ACHN (cell line): ENCODE measurements at regions not wholly inside any gene's neighbourhood (a gene's known extent, or its start where the extent isn't known, plus 50 kb on each side); places are given as distances from the start of the nearest gene placed in this dataset.
A peak's percentile ranks its signal among the peaks of the same experiment; 100 is the strongest.
"Not testable (repeated sequence)": the region's sequence is repeated elsewhere in the genome, so short reads cannot be mapped to it uniquely, and the experiment has no call there.

Experiments
- DNase-seq: peaks from one replicate; pipeline ENCODE4 v3.0.0-alpha.2; 2015
- in situ Hi-C: cut with HindIII; loops from 2 replicates; pipeline ENCODE4 v1.10.0; 2017; ENCODE audit warnings: low sequenced_read_pairs, low pct_ligation_motif_present, low pct_unique_long_range_greater_than_20kb

- no peak for DNase-seq
- in situ Hi-C loops, result no loop called here
These were observed 111.2 kb downstream of the ATPSCKMT start for GRCh38 chr5:10138395-10139057.

- in situ Hi-C loops, result no loop called here
- no peak for DNase-seq
These were observed 115.9 kb downstream of the ATPSCKMT start for GRCh38 chr5:10133830-10134229.

- DNase-seq, result no peak
- in situ Hi-C loops, result no loop called here
These were observed 118.8 kb downstream of the ATPSCKMT start for GRCh38 chr5:10130881-10131280.

GRCh38 chr5:10126900-10127299, 122.8 kb downstream of the ATPSCKMT start:
- in situ Hi-C loops, result no loop called here

GRCh38 chr5:10125116-10125515, 124.6 kb downstream of the ATPSCKMT start:
- no peak for DNase-seq
- in situ Hi-C loops, result no loop called here

More at GRCh38 chr5:10126900-10127299, 122.8 kb downstream of the ATPSCKMT start:
- DNase-seq, result no peak

- in situ Hi-C loops, result no loop called here
- no peak for DNase-seq
These were observed 125.4 kb downstream of the ATPSCKMT start for GRCh38 chr5:10124287-10124686.

GRCh38 chr5:10123254-10123989, 126.3 kb downstream of the ATPSCKMT start:
- in situ Hi-C loops, result no loop called here
- no peak for DNase-seq

GRCh38 chr5:10122076-10122726, 127.5 kb downstream of the ATPSCKMT start:
- in situ Hi-C loops, result no loop called here
- DNase-seq, result no peak

GRCh38 chr5:10120934-10121333, 128.8 kb downstream of the ATPSCKMT start:
- in situ Hi-C loops, result no loop called here
- no peak for DNase-seq

- in situ Hi-C loops, result no loop called here
- no peak for DNase-seq
These were observed 131.5 kb downstream of the ATPSCKMT start for GRCh38 chr5:10118150-10118549.

- in situ Hi-C loops, result no loop called here
- DNase-seq, result no peak
These were observed 133.1 kb downstream of the ATPSCKMT start for GRCh38 chr5:10116594-10116993.

GRCh38 chr5:10115669-10116068, 134.0 kb downstream of the ATPSCKMT start:
- in situ Hi-C loops, result no loop called here

GRCh38 chr5:10111571-10111970, 138.1 kb downstream of the ATPSCKMT start:
- peak; percentile 41 for DNase-seq
- in situ Hi-C loops, result no loop called here

More at GRCh38 chr5:10115669-10116068, 134.0 kb downstream of the ATPSCKMT start:
- no peak for DNase-seq

- in situ Hi-C loops, result no loop called here
These were observed 139.5 kb downstream of the ATPSCKMT start for GRCh38 chr5:10110228-10110627.

GRCh38 chr5:10109299-10109698, 140.4 kb downstream of the ATPSCKMT start:
- in situ Hi-C loops, result no loop called here
- no peak for DNase-seq

More at GRCh38 chr5:10110228-10110627, 139.5 kb downstream of the ATPSCKMT start:
- no peak for DNase-seq

GRCh38 chr5:10106806-10107205, 142.9 kb downstream of the ATPSCKMT start:
- in situ Hi-C loops, result no loop called here
- DNase-seq, result no peak

- in situ Hi-C loops, result no loop called here
- no peak for DNase-seq
These were observed 143.4 kb downstream of the ATPSCKMT start for GRCh38 chr5:10106285-10106684.

- DNase-seq, result no peak
- in situ Hi-C loops, result no loop called here
These were observed 146.8 kb downstream of the ATPSCKMT start for GRCh38 chr5:10102706-10103497.

- in situ Hi-C loops, DNase-seq: not testable (repeated sequence)
These were observed 147.5 kb downstream of the ATPSCKMT start for GRCh38 chr5:10102235-10102634.
